ENCODE measurements at regions not wholly inside any gene's neighbourhood (a gene's known extent, or its start where the extent isn't known, plus 50 kb on each side); places are given as distances from the start of the nearest gene placed in this dataset.

- ChIA-PET CTCF (no interaction called here), POLR2A (no interaction called here)
- H3K9me3 ChIP-seq = no peaks in the 10 kb centered on the region
- H3K27me3 ChIP-seq (ENCODE audit: insufficient read depth) = no peaks in the 10 kb centered on the region
- H2AFZ ChIP-seq (ENCODE audit: low read depth) = no peak overlapping the region
- H3K4me2 ChIP-seq = no peak overlapping the region
- WGBS (ENCODE audit: low lambda C conversion rate) = 30% methylated on average over 10 of the region's 10 CpGs
- TF ChIP-seq RCOR1 (IDR thresholded peaks at IDR 0.05; ENCODE audit: low read length) = no peak
- TF ChIP-seq MAX (IDR thresholded peaks at IDR 0.05; ENCODE audit: low read depth) = no peak
- no peak for TF ChIP-seq JUND (IDR thresholded peaks at IDR 0.05)
- no peak for TF ChIP-seq SMC3 (IDR thresholded peaks at IDR 0.05; ENCODE audit: low read depth, low read length)
- TF ChIP-seq NFIC (IDR thresholded peaks at IDR 0.05; ENCODE audit: borderline replicate concordance) = no peak
- no peak for TF ChIP-seq YY1 (IDR thresholded peaks at IDR 0.05; ENCODE audit: low read depth)
- TF ChIP-seq USF2 (IDR thresholded peaks at IDR 0.05; ENCODE audit: borderline replicate concordance, low read depth, low read length) = no peak
- no peak for TF ChIP-seq SIN3A (IDR thresholded peaks at IDR 0.05; ENCODE audit: borderline replicate concordance, low read depth, low read length)
- TF ChIP-seq, protein P1, sequence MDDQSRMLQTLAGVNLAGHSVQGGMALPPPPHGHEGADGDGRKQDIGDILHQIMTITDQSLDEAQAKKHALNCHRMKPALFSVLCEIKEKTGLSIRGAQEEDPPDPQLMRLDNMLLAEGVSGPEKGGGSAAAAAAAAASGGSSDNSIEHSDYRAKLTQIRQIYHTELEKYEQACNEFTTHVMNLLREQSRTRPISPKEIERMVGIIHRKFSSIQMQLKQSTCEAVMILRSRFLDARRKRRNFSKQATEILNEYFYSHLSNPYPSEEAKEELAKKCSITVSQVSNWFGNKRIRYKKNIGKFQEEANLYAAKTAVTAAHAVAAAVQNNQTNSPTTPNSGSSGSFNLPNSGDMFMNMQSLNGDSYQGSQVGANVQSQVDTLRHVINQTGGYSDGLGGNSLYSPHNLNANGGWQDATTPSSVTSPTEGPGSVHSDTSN (IDR thresholded peaks at IDR 0.05) = no peak
- TF ChIP-seq REST (IDR thresholded peaks at IDR 0.05; ENCODE audit: low read depth, low read length) = no peak
- no peak for TF ChIP-seq ELF1 (IDR thresholded peaks at IDR 0.05)
- no peak for TF ChIP-seq TCF12 (IDR thresholded peaks at IDR 0.05)
- TF ChIP-seq GATA2 (CRISPR knock-in tag; IDR thresholded peaks at IDR 0.05) = no peak
- no peak for TF ChIP-seq EP300 (IDR thresholded peaks at IDR 0.05; ENCODE audit: borderline replicate concordance in 1 of 2, low read depth in 1 of 2, low read length in 1 of 2)
- TF ChIP-seq TEAD4 (IDR thresholded peaks at IDR 0.05; ENCODE audit: borderline replicate concordance, insufficient read depth) = no peak
- no peaks in the 10 kb centered on the region for H3K9me2 ChIP-seq
- H4K20me1 ChIP-seq (ENCODE audit: insufficient read depth) = no peaks in the 10 kb centered on the region
- H3K4me3 ChIP-seq (ENCODE audit: low read depth in 2 of 2, low read length in 1 of 2) = no peak overlapping the region
- H3K9ac ChIP-seq = no peak overlapping the region
- DNase-seq = no peak
- H3K36me3 ChIP-seq (replicated peaks in 1 of 2; ENCODE audit: control insufficient read depth in 1 of 2, insufficient read depth in 2 of 2, low read length in 1 of 2) = no peaks in the 10 kb centered on the region
- no peak overlapping the region for H3K27ac ChIP-seq (ENCODE audit: low read depth in 2 of 2, low read length in 1 of 2)
- H3F3A ChIP-seq (replicated peaks; ENCODE audit: insufficient read depth) = no peaks in the 10 kb centered on the region
- H3K79me2 ChIP-seq (ENCODE audit: insufficient read depth) = no peaks in the 10 kb centered on the region
- no peaks in the 10 kb centered on the region for H3K4me1 ChIP-seq (ENCODE audit: control insufficient read depth in 1 of 2, insufficient read depth in 2 of 2, low read depth in 1 of 2, low read length in 1 of 2)
Measured at GRCh38 chr20:7146552-7147219, 379.2 kb downstream of the BMP2 start.
